ENCODE measurements at regions not wholly inside any gene's neighbourhood (a gene's known extent, or its start where the extent isn't known, plus 50 kb on each side); places are given as distances from the start of the nearest gene placed in this dataset.

- TF ChIP-seq CTCF (IDR thresholded peaks at IDR 0.05), result peak; percentile 74
- no peak for TF ChIP-seq EZH2 (IDR thresholded peaks at IDR 0.05; ENCODE audit: borderline replicate concordance, insufficient read depth, low read depth, low read length, poor library complexity, severe bottlenecking)
These were observed 71.0 kb upstream of the CSF3R start for GRCh38 chr1:36553591-36554322.

Measured in B cell (primary cell).